ENCODE measurements at regions not wholly inside any gene's neighbourhood (a gene's known extent, or its start where the extent isn't known, plus 50 kb on each side); places are given as distances from the start of the nearest gene placed in this dataset.
"Not testable (repeated sequence)": the region's sequence is repeated elsewhere in the genome, so short reads cannot be mapped to it uniquely, and the experiment has no call there.

DNA sequence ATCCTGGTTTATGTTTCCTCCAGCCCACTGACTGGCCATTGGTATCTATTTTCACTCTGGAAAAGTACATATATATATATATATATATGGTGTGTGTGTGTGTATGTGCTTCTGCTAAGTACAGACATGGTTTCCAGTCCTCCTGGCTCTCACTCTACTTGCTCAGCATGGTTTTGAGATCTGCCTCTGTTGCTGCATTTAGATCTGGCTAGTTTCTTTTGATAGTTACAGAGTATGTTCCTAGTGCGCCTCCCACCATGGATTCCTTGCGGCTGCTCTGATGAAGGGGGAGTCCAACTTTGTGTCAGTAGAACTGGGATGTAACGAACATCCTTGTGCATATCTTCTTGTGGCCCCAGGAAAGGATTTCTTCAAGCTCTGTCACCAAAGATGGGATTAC, 274.1 kb downstream of the MIAT start:
- DNase-seq, result no peak

DNA sequence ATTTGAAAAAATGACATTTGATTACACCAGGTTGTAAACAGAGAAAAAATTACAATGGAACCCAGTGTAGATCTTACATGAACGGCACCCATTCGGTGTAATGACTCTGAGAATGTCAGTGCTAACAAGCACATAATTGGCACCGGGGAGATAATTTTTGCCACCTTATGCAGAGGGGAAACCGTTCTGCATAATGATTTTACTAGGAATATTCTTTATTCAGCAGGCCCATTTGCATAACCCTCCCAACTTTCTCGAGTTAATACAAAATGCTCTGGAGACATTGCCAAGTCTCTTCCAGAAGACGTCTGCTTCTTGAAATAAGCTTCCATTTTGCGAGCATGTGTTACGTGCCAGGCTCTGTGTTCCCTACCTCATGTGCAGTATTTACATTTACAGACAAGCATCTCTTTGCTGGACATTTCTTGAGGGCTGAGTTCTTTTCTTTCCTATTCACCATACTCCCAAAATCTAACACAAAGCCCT, 275.8 kb downstream of the MIAT start:
- DNase-seq, result no peak

DNA sequence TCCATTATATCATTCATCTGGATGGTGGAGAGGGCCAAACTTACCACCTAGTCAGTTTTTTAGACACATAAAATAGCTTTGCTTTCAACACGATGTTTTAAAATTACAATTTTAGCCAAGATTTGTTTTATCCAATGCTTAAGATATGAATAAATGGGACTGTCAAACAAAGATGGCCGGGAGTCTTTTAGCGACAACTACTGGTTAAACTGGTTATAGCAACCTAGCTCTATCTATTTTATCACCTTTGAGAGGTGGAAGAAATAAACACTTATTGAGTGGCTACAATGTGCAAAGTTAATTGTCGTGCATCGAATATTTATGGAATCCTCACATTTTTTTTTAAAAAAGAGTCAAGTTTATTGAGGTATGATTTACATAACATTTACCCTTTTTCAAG, 279.8 kb downstream of the MIAT start:
- no peak for DNase-seq

DNA sequence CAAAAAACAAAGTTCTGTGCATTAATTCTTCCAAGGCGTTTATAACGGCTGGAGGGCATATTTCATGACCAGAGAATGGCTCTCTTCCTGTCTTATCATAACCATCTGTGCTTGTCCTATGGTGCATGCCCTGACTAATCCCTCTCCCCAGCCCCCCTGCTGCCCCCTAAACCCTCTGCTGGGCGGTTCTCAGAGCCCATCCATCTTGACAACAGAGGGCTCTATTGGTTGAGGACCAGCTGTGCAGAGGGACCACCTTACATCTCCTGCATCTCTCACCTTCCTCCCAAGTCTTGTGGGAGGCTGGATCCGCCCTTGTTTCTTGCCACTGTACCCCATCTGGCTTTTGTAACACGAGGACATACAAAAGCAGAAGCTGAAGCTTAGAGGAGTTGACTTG, 282.1 kb downstream of the MIAT start:
- no peak for DNase-seq

DNA sequence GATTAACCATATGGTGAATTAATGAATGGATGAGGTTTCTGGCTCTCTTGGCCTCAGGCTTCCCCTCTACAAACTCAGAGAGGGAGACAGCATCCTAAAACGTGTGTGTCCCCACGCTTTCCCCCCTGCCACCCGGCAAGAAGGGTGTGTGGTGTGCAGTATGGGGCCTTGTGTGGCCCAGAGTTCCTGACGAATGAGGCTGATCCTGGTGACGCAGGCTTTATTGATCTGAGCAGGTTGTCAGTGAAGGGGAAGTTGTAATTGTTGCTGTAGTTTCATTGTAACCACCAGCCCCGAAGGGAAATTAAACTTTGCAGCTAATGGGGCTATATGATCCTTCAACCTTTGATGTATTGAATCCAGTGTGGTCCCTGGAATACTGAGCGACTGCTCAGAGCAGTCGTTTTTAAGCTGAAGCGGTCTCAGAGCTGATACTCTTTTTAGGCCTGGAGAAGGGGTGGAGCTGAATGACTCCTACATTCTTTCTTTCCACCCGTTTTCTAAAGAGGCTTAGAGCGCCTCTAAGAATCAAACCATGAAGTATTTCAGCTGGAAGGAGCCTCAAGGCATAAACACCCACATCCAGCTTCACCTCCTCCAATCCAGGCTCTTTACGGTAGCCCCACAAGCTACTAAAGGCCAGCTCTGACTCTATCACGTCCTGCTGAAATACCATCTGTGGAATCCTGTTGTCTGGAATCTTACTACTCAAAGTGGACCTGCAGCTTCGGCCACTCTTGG, 284.7 kb downstream of the MIAT start:
- DNase-seq, result no peak

DNA sequence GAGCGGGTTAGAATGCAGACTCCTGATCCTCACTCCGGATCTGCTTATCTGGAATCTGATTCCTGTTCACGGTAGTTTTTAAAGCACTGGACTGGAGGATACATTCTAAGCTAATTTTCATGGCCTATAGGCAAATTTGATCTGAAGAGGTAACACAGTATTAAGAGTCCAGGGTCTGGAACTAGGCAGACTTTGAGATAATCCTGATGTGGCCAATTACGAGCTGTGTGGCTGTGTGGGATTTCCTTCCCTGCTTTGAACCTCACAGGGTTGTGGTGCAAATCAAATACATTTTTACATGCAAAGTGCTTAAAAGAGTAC, 285.2 kb downstream of the MIAT start:
- DNase-seq, result no peak

DNA sequence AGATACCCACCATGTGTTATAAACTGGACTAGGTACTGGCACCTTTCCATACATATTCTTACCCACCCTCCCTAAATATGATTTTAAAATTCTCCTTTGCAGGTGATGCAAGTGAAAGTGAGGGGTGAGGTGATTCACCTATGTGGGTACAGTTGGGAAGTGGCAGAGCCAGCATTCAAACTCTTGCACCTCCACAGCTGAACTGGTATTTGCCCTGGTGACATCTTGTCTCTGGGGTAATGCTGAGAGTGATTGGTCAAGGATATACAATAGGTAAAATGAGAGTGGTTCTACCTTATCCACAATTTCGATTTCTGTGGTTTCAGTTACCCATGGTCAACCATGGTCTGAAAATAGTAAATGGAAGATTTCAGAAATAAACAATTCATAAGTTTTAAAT, 288.2 kb downstream of the MIAT start:
- DNase-seq, result no peak

DNA sequence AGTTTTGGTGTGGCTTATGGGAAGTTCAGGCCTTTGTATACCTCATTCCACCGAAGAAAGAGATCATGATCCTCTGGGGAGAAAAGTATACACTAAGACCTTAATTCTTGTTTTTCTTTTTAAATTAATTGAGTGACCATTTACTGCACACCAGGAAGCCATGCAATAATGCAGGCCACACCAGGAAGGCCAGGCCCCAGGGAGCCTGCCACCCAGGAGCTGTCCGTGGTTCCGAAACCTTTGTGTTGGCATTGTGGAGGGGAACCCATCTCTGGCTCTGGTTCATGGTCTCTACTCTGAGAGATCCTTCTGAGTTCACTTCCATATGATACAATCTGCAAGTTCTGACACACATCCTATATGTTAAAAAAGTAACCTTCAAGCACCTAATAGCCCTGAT, 291.8 kb downstream of the MIAT start:
- peak in 1 of 5 experiments; percentile 7 for DNase-seq

DNA sequence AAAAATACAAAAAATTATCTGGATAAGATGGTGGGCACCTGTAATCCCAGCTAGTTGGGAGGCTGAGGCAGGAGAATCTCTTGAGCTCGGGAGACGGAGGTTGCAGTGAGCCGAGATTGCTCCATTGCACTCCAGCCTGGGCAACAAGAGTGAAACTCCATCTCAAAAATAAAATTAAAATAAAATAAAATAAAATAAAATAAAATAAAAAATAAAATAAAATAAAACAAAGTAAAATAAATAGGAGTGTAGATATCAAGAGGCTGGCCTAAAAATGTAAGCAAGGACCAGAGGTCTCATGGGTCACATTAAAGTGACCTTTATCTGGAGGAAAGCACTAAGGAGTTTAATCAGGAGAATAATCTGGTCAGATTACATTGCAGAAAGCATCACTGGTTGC, 293.8 kb downstream of the MIAT start:
- DNase-seq, result not testable (repeated sequence)

DNA sequence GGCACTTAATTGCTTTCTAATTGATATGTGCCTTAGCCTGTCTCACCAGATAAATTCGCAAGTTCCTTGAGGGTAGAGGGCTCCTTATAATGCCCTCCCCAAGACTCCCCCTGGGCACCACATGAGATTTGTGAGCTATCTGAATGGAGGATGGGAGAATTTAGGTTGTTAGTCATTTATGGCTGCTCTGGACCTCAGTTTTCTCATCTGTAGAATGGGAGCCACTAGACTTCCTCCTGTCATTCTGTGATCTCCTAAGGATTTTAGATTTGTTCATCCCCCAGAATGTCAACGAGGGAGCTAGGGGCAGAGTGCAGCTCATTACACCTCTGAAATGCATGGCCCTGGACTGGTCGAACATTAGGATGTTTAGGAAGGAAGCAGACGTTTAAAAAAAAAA, 294.6 kb downstream of the MIAT start:
- DNase-seq, result no peak

DNA sequence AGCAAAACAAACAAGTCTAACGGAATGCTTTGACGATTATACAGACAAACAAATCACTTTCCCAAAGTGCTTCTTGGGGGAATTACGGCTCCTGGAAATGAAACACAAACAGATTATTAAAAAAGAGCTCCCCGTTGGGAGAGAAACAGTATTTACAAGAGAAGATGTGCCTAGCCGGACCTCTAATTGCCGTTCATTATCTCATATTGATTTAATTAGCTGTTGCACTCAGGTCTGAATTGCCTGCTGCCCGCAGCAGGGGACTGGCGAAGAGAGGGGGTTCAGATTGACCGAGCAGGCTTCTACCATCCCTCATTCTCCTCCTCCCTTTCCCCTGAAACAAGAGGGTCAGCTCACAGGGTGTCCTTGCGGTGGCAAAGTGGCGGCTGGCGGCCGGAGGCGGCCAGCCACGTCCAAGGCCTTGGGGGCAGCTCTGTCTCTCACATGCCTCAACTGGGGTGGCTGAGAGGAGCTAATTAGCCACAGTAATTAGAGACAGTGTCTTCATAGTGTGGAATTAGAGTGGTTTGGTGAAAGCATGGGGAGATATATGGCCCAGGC, 295.1 kb downstream of the MIAT start:
- no peak for DNase-seq

DNA sequence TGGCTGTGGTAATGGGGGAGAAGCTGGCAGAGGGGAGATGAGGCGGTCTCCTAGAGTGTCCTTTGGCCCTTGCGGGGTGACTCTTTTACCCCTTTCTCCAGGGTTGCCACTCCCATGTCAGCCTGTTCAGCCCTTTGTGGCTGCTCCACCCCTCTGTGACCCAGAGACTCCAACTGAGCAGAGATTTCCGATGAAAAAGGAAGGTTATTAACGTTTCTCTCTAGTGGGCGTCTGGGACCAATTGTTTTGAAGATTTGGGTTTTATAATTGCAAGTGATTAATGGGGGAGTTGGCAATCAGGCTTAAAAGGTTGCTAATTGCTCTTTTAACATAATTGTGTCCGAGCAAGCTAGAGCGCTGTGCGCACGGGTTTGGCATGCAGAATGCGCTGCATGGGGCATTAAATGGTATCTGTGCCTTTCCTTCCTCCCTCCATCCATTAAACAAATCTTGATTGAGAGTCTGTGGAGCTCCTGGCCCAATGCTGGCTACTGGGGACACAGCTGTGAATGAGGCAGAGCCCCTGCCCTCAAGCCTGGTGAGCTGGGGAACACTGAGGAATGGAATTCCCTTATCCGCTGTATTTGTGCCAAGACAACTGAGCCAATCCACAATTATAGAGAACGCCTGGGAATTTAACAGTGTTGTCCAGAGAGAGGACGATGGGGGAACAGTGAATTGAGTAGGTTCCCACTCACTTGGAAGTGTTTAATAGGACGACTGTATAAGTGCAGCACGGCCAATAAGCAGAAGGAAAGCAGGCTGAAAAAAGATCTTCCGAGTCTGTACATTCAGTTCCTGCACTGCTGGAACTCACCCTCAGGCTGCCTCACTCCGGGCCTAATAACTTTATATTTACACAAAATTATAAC, 295.9 kb downstream of the MIAT start:
- no peak for DNase-seq

DNA sequence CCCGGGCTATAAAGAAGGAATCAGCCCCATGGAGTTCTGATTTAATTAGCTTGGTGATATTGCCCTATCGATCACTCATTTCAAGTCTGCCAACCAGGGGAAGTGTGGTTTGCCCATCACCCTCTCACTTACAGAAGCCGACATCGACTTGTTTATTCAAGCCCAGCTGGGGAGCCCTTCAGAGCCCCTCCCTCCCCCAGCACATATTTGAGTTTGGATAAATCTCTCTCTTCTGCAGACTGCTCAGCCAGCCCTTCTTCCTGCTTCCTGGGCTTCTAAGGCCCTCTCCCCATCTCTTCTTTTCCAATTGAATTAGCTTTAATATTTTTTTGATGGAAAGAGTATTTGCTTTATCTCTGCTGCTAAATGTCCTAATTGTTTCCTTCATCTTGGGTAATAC, 299.0 kb downstream of the MIAT start:
- DNase-seq, result no peak

DNA sequence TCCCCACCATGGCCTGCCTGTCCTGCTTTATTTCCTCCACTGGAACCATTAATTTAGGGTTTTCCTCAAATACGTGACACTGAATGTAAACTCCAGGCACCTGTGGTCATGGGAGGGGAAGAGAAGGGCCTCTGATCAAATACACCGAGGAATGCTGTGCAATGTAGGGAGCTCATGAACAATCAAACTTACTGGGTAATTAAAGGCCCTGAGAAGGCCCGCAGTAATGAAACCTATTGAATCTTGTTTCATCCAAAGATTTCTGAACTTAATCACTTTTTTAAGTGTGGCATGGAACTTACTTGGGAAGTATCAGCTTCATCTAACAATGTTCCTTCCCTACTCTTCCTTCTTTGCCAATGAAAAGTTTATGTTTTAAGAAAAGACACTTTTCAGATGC, 299.8 kb downstream of the MIAT start:
- no peak for DNase-seq

DNA sequence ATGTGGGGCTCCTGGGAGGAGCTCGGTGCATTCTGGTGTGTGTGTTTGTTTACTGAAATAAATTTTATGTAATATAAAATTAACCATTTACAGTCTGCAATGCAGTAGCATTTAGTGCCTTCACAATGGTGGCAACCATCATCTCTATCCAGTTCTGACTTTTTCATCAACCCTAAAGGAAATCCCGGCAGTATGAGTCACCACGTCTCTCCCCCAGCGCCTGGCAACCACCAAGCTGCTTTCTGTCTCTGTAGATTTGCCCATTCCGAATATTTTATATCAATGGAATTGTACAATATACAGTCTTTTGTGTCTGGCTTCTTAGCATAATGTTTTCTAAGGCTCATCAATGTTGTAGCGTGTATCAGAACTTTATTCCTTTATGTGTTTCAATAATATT, 300.5 kb downstream of the MIAT start:
- no peak for DNase-seq

DNA sequence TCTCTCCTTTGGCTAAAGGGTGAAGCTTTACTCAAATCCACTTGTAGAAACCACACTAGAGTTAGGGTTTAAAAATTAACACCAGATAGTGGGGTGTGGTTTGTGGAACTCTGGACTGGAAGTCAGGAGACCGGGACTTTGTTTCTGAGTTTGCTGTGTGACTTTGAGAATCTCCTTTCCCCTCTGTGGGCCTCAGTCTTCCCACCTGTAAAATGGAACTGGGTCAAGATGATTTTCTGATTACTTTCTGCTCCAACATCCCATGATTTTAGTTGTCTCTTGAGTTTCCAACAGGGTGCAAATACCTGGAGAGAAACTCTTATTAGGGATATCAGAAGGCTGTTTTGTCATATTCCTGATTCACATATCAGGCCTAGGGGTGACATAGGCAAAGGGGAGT, 301.0 kb downstream of the MIAT start:
- no peak for DNase-seq

DNA sequence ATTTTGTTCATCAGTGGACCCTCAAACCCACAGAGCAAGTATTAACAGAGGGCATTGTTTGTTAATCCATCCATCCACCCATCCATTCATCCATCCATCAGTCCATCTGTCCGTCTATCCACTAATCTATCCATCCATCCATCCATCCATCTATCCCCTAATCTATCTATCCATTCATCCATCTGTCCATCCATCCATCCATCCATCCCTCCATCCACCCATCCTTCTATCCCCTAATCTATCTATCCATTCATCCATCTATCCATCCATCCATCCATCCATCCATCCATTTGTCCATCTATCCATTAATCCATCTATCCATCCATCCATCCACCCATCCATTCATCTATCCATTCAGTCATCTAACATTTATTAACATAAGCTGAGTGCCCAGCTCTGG, 307.3 kb downstream of the MIAT start:
- DNase-seq, result no peak

DNA sequence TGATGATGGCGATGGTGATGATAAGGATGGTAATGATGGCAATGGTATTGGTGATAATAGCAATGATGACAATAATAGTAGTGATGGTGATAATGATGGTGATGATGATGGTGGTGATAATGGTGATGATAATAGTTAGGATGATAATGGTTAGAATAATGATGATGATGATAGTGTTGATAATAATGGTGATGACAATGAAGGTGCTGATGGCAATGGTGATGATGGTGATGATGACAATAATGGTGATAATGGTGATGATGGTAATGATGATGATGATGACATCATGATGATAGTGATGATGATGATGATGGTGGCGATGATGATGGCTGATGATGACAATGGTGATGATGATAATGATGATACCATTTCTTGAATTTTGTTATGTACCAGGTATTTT, 309.9 kb downstream of the MIAT start:
- DNase-seq, result no peak

DNA sequence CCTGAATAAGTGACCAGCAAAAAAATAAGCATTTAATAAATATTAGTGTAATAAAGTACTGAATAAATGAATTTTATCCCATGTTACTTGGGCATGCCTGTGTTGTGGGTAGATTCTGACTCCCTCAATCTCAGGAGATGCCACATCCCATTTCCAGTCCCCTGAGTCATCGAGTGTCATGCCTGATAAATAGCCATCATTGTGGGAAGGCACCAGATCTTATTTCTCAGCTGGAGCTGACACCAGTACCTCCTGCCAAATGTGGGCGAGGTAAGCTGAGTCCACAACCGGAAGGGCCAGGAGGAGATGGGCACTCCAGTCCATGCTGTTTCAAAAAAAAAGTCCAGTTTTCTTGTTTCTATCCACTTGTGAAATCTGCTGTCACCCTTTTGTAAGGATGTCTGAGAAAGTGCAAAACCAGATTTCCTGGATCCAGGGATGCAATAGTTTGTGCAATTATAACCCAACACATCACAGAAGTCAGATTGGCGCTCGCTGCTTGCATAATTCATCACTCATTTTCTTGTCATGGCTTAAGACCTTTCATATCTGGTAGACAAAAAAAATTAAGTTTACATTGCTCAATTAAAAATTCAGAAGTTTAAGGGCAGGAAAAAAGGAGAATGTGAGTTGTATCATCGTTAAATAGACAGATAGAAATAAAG, 311.6 kb downstream of the MIAT start:
- no peak for DNase-seq

DNA sequence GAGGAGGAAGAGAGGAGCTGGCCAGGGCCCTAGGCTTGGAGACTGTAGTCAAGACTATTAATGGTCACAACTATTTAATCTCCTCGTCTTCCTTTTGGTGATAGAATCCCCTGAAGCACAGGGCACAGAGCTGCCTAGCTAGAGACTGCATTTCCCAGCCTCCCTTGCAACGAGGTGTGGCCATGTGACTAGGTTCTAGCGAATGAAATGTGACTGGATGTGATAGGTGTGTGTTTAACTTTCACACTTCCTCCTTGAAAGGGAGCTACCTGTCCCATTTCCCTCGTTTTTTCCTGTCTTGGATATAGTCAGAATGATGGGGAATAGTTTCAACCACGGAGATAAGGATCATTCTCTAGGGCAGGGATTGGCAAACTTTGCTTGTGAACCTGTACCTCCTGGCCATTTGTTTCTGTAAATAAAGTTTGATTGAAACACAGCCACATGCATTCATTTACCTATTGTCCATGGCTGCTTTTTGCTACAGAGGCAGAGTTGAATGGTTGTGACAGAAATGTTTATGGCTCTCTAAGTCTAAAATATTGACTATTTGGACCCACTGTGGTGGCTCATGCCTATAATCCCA, 313.5 kb downstream of the MIAT start:
- no peak for DNase-seq

DNA sequence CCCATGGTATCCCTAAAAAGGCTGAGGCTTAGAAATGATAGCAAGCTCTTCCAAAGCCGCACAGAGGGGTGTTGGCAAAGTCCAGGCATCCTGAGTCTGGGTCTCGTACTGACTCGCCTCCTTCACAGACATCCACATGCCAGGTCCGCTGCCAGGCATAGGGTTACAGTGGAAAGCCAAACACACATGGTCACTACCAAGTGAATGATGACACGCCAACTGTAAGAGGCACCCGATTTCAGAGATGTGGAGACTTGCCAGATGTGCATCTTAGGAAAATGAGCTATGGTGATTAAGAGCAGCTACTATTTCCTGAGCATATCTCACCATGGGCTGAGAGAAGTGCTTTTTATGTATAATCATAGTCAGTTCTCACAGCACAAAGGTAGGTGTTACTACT, 314.9 kb downstream of the MIAT start:
- no peak for DNase-seq

DNA sequence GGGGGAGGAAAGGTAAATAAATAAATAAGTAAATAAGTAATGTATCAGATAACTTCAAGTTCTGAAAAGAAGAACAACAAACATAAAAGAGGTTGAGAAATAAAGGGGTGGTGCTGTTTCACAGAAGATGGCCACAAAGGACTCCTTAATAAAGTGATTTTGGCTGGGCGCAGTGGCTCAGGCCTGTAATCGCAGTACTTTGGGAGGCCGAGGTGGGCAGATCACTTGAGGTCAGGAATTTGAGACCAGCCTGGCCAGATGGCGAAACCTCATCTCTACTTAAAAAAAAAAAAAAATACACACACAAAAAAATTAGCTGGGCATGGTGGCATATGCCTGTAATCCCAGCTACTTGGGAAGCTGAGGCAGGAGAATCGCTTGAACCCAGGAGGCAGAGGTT, 315.5 kb downstream of the MIAT start:
- DNase-seq, result not testable (repeated sequence)

DNA sequence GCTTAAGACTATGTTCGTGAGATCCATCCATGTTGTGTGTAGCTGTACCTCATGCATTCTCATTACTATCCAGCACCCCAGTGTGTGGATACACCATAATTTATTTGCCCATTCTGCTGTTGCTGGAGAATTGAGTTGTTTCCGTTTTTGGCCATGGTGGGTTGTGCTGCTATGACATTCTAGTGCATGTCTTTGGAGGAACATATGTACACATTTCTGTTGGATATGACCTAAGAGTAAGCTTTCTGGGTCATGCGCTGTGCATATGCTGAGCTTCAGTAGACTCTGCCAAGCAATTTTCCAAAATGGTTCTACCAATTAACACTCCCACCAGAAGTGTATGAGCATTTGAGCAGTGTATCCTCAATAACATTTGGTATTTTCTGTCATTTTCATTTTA, 316.6 kb downstream of the MIAT start:
- no peak for DNase-seq

Measured in T-helper 2 cell (primary cell).